SK-N-SH treated with all-trans-retinoic acid at 6 μM for 48 hours (cell line): ENCODE measurements at regions not wholly inside any gene's neighbourhood (a gene's known extent, or its start where the extent isn't known, plus 50 kb on each side); places are given as distances from the start of the nearest gene placed in this dataset.
"Not testable (repeated sequence)": the region's sequence is repeated elsewhere in the genome, so short reads cannot be mapped to it uniquely, and the experiment has no call there.

Source experiments
- ARNTL ChIP-seq: fragments of 450-650 bp; formaldehyde crosslinking; IDR thresholded peaks from 2 replicates; pipeline ENCODE4 v1.5.0; 2020; ENCODE audit warnings: low read depth, mild to moderate bottlenecking, moderate library complexity, borderline replicate concordance
- GLIS3 ChIP-seq: fragments of 250-450 bp; sonication (Bioruptor Pico); IDR thresholded peaks from 2 replicates; pipeline ENCODE4 v1.5.0; 2020; ENCODE audit warnings: mild to moderate bottlenecking, moderate library complexity
- RARB ChIP-seq: fragments of 250-450 bp; sonication (Bioruptor Pico); IDR thresholded peaks from 2 replicates; pipeline ENCODE4 v1.8.0; 2021; ENCODE audit warnings: mild to moderate bottlenecking, moderate library complexity
- TCF4 ChIP-seq: fragments of 250-450 bp; sonication (Bioruptor Pico); IDR thresholded peaks from 2 replicates; pipeline ENCODE4 v1.8.0; 2021; ENCODE audit warnings: mild to moderate bottlenecking, moderate library complexity, borderline replicate concordance
- ZC3H10 ChIP-seq: fragments of 250-450 bp; sonication (Bioruptor Pico); IDR thresholded peaks from 2 replicates; pipeline ENCODE4 v1.5.1; 2021; ENCODE audit warnings: mild to moderate bottlenecking, moderate library complexity
- ZNF565 ChIP-seq: fragments of 450-650 bp; formaldehyde crosslinking; conservative IDR thresholded peaks from 2 replicates; pipeline ENCODE4 v1.5.0; 2020; ENCODE audit warnings: low read depth, mild to moderate bottlenecking, moderate library complexity
- TF ChIP-seq, protein P1 (sequence below): fragments of 250-450 bp; sonication (Bioruptor Pico); IDR thresholded peaks from 2 replicates; pipeline ENCODE4 v1.5.1; 2021; ENCODE audit warnings: mild to moderate bottlenecking, moderate library complexity

DNA sequence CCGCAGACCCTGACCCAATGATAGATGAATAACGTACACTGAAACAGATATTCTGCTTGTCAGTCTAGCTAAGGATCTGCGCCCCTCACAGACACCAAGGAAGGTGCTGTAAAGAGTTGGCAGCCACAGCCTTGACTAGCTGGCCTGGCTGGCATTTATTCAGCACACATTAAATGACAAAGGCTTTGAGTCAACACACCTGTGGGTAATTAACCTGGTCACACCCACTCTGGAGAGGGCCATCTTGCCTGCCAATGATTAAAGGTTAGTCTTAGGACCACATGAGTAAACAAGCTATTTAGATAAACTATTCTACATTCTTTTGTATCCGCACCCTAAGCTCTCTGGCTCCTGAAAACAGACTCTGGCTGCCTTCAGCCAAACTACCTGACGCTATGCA, 982.2 kb upstream of the ADAMTS5 start:
- TF ChIP-seq, protein P1, sequence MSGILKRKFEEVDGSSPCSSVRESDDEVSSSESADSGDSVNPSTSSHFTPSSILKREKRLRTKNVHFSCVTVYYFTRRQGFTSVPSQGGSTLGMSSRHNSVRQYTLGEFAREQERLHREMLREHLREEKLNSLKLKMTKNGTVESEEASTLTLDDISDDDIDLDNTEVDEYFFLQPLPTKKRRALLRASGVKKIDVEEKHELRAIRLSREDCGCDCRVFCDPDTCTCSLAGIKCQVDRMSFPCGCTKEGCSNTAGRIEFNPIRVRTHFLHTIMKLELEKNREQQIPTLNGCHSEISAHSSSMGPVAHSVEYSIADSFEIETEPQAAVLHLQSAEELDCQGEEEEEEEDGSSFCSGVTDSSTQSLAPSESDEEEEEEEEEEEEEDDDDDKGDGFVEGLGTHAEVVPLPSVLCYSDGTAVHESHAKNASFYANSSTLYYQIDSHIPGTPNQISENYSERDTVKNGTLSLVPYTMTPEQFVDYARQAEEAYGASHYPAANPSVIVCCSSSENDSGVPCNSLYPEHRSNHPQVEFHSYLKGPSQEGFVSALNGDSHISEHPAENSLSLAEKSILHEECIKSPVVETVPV (CRISPR knock-in tag): not testable (repeated sequence)
- TF ChIP-seq ARNTL; ZC3H10 (CRISPR knock-in tag); GLIS3 (CRISPR knock-in tag); ZNF565; TCF4 (CRISPR knock-in tag); RARB (CRISPR knock-in tag): not testable (repeated sequence)
